HG03196 (cell line): ENCODE measurements at regions not wholly inside any gene's neighbourhood (a gene's known extent, or its start where the extent isn't known, plus 50 kb on each side); places are given as distances from the start of the nearest gene placed in this dataset.
"Not testable (repeated sequence)": the region's sequence is repeated elsewhere in the genome, so short reads cannot be mapped to it uniquely, and the experiment has no call there.

ENCODE experiments used
- ATAC-seq: cut with Tn5 transposase; IDR thresholded peaks from one replicate; pipeline ENCODE4 v1.9.1; 2021; ENCODE audit not compliant: unreplicated experiment

DNA sequence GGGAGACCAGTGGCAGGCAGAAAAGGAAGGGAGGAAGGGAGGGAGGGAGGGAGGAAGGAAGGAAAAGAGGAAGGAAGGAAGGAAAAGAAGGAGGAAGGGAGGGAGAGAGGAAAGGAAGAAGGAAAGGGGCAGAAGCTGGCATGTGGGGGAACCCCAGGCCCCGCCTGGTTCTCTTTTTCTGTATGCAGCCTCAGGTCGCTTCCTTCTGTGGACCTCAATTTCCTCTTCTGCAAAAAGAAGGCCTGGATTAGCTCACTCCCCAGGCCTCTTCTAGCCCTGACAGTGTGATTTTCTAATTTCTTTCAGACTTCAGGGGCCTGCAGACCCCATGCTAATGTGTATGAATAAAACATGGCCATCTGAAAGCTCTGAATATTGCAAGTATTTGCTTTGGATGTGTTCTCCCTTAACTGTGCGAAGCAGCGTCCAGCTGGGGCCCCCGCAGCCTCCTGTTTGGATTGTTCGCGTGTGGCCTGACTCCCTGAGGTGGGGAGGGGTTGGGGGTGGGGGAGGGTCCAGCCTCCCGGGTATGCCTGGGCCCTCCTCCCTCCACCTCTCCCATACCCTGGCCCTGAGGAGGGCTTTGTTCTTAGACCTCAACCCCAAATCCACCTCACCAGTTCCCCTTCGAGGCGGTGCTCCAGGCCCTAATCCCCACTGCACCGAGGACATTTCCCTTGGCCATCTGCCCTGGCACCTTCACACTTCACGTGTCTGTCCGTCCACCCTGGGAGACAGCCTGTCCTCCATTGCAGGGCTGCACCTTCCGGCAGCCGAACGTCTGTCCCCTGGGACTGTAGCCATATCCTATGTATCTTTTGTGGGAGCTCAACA is 199.9 kb upstream of the ATP6AP2 start:
- no peak for ATAC-seq

DNA sequence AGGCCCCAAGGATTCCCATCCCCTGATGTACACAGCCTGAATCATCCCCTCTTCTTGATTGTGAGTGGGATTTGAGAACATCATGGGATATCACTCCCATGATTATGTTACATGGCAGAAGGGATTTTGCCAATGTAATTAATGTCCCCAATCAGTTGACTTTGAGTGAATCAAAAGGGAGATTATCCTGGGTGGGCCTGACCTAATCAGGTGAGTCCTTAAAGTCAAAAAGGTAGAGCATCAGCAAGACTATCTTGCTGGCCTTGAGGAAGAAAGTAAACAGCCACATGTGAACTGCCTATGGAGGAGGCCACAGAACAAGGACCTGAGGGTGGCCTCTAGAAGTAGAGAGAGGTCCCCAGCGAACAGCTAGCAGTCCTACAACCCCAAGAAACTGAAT is 203.1 kb upstream of the ATP6AP2 start:
- ATAC-seq, result no peak

GRCh38 chrX:40374486-40374885 is 206.3 kb upstream of the ATP6AP2 start:
- no peak for ATAC-seq

DNA sequence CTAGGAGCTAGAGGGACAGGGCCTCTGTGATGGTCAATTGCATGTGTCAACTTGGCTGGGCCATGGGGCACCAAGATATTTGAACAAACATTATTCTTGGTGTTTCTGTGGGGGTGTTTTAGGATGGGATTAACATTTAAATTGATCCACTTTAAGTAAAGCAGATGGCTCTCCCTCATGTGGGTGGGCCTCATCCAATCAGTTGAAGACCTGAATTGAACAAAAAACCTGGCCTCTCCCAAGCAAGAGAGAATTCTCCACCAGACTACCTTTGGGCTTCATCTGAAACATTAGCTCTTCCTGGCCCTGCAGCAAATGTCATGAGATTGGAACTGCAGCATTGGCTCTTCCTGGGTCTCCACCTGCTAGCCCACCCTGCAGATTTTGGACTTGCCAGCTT is 207.1 kb upstream of the ATP6AP2 start:
- ATAC-seq, result no peak

- no peak for ATAC-seq
These were observed 207.7 kb upstream of the ATP6AP2 start for GRCh38 chrX:40373025-40373424.

- ATAC-seq, result no peak
These were observed 209.4 kb upstream of the ATP6AP2 start for GRCh38 chrX:40371376-40371775.

DNA sequence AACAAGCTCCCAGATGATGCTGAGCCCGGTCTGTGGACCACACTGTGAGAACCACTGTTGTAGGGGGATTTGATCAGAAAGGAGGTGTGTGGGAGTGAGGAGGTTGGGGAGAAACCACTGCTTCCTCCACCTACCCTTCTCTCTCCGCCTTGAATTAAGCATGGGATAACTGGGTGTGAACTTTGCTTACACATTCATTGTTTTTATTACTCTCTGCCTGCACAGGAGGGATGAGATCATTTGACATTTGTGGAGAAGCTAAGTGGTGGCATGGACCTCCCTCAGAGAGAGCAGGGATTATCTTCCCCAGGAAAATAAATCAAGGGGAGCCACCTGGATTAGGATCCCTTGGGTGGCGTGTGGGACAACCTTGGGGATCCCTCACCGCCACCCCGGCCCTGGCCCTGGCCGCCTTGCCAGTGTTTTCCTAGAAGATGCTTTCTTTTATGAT is 212.1 kb upstream of the ATP6AP2 start:
- no peak for ATAC-seq

DNA sequence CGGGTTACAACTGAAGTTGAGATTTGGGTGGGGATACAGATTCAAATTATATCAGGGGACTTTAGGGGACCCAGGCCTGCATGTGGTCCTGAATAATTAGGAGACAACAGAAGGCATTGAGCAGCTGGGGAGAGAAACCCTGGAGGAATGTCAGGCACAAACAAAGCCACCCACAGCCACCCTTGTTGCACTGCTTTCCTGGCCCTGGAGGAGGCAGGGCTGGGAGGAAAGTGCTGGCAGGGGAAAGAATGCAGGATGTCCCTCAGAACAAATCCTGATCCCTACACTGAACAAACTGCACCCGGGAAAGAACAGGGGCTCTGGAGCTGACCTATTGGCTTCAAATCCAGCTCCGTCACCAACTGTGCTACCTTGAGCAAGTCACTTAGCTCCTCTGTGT is 214.1 kb upstream of the ATP6AP2 start:
- no peak for ATAC-seq

GRCh38 chrX:40362291-40362690 is 218.5 kb upstream of the ATP6AP2 start:
- ATAC-seq, result not testable (repeated sequence)

DNA sequence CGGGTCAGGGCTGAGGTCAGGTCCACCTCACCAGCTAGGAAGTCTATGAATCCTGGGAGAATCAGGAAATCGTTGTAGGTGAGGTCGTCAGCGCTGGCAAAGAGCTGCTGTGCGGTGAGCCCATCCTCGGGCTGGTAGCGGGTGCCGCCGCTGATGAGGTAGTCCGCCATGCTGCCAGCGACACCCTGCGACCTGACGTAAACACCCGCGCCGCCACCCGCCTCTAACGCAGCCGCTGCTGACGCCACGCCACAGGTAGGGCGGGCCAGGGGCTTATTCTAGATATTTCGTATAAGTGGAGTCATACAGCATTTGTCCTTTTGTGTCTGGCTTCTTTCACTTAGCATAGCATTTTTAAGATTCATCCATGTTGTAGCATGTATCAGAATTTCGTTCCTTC is 220.2 kb upstream of the ATP6AP2 start:
- no peak for ATAC-seq

DNA sequence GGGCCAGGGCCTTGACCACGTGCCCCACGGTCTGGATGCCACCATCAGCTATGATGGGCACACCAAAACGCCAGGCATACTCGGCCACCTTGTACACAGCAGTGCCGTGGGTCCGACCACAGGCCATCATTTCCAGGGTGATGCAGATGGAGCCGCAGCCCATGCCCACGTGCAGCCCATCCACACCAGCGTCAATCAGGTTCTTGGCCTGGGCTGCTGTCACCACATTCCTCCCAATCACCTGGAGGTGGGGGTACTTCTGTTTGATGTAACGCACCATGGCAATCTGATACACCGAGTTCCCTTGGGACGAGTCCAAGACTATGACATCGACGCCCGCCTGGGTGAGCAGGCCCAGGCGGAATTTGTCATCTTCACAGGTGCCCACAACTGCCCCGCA is 221.2 kb upstream of the ATP6AP2 start:
- no peak for ATAC-seq

- no peak for ATAC-seq
These were observed 221.8 kb upstream of the ATP6AP2 start for GRCh38 chrX:40358994-40359393.

DNA sequence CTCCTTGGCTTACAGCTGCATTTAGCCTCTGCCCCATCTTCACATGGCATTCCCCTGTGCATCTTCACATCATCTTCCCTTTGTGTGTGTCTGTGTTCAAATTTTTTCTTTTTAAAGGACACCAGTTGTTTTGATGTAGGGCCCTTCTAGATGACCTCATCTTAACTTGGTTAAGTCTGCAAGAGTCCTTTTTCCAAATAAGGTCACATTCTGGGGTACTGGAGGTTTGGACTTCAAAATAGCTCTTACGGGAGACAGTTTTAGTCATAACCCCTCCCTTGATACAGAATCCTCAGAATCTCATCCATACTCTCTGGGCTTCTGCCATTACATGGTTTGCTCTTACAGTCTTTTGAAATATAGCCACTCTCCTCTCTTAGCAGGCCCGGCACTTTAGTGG is 231.5 kb upstream of the ATP6AP2 start:
- ATAC-seq, result no peak

- no peak for ATAC-seq
These were observed 234.4 kb upstream of the ATP6AP2 start for GRCh38 chrX:40346379-40346778.

DNA sequence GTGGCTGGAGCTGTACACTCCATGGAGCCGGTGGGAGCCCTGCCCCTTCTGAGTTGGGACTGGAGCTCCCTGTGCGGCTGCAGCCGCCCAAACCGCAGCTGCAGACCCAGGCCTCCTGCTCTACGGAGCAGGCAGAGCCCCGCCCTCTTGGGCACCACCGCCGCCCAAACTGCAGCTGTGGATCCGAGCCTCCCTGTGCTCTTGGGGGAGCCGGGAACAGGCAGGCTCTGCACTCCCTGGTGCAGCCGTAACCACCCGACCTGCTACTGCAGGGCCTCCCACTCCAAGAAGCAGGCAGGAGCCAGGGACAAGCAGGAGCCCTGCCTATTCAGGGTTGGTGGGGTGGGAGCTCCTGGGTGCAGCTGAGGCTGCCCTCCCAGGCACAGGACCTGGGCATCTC is 237.5 kb upstream of the ATP6AP2 start:
- no peak for ATAC-seq

DNA sequence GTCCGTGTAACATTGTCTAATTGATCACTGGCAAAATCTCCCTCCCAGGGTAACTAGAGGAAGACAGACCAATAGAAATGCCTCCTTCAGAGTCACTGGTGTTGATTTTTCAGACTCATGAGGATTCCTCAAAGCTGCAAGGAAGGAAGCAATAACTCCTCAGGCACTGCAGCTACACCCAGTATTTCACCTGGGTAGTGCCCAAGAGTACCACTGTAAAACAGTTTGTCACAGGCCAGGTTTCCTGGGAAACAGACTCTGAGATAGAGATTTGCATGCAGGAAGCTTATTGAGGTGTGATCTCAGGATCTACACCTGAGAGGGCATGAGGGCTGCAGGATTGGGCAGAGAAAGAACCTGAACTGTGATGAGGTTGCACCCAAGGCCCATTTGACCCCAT is 240.7 kb upstream of the ATP6AP2 start:
- ATAC-seq, result no peak

- ATAC-seq, result no peak
These were observed 235.6 kb upstream of the BCOR start for GRCh38 chrX:40333344-40333743.

GRCh38 chrX:40331762-40332161 is 234.0 kb upstream of the BCOR start:
- ATAC-seq, result no peak

- no peak for ATAC-seq
These were observed 233.6 kb upstream of the BCOR start for GRCh38 chrX:40331353-40331752.

DNA sequence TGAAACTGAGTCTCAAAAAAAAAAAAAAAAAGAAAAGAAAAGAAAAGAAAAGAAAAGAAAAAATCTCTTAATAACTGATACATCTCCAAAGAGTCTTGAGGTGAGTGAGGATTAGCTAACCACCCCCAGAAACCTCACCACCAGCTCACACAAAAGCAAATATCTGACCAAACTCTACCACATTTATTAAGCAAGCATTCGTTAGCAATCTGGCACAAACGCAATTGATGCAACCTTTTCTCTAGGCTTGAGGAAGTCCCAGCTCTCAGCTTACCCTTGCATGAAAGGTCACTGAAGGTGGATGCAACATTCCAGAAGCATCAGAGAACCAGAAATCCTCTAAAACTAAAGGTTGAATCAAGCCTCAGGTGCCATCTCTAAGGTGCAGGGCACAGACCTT is 231.9 kb upstream of the BCOR start:
- no peak for ATAC-seq

DNA sequence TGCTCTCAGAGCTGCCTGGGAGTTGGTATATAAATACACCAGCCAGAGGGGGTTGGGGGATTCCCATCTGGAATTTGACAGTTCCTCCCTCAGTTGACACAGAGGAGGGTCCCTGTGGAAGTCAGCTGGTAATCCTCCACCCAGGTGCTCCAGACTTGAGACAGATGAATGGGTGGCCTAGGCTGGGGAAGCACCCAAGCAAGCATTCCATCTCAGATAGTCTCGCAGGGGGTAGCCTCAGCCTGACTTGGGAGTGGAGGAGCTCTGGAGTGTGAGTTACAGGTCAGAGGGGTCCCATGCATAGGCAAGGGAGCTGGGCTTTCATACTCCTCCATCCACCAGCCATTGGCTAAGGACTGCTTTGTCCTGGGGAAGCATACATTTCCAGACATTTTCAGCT is 229.3 kb upstream of the BCOR start:
- ATAC-seq, result no peak

GRCh38 chrX:40326186-40326965 is 228.6 kb upstream of the BCOR start:
- no peak for ATAC-seq
